Mucosa of rectum (tissue), 2 donors: ENCODE measurements at regions not wholly inside any gene's neighbourhood (a gene's known extent, or its start where the extent isn't known, plus 50 kb on each side); places are given as distances from the start of the nearest gene placed in this dataset.
"Not testable (repeated sequence)": the region's sequence is repeated elsewhere in the genome, so short reads cannot be mapped to it uniquely, and the experiment has no call there.

ENCODE experiments used
- H3K27ac ChIP-seq, 2 donors: one replicate each; pipeline ENCODE4 v1.7.0; 2013; ENCODE audit warnings: inconsistent platforms in 2 of 2, low read depth in 2 of 2, low read length in 2 of 2
- H3K27me3 ChIP-seq, 2 donors: one replicate each; pipeline ENCODE4 v1.7.0; 2013; ENCODE audit warnings: low read length in 2 of 2; ENCODE audit not compliant: control insufficient read depth in 2 of 2, insufficient read depth in 2 of 2
- H3K36me3 ChIP-seq, 2 donors: one replicate each; pipeline ENCODE4 v1.7.0; 2013; ENCODE audit warnings: low read length in 2 of 2; ENCODE audit not compliant: control insufficient read depth in 2 of 2, insufficient read depth in 2 of 2
- H3K4me1 ChIP-seq, 2 donors: one replicate each; pipeline ENCODE4 v1.7.0; 2013; ENCODE audit warnings: low read length in 2 of 2, mild to moderate bottlenecking in 1 of 2; ENCODE audit not compliant: control insufficient read depth in 2 of 2, insufficient read depth in 2 of 2
- H3K4me3 ChIP-seq, 2 donors: one replicate each; pipeline ENCODE4 v1.7.0; 2013; ENCODE audit warnings: low read length in 2 of 2
- H3K9ac ChIP-seq, 2 donors: one replicate each; pipeline ENCODE4 v1.7.0; 2013; ENCODE audit warnings: low read length in 2 of 2, low read depth in 1 of 2, mild to moderate bottlenecking in 1 of 2
- H3K9me3 ChIP-seq, 2 donors: one replicate each; pipeline ENCODE4 v1.7.0; 2013; ENCODE audit warnings: low read length in 2 of 2; ENCODE audit not compliant: control insufficient read depth in 2 of 2
- donor health status: healthy.
- donor health status: Normal muscosa, but diverticular disease.

DNA sequence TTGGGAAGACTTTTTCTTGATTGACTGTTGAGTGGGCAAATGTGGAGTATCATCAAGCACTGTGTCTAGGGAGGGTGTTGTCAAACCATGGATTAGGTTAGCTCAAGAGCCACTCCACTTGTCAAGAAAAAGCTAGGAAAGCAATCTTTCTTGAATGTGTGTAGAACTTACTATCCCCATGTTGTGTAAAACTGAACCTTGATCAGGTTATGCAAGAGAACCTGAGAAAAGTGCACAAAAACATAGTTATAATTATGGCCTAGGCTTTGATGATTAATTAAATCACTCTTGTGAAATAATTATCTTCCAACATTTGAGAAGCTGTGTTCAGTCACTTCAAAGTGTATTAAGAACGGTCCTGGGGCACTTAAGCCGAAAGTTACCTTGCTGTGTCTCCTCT lies 238.2 kb upstream of the OBI1 start:
- no peak overlapping the region for H3K27ac ChIP-seq
- no peaks in the 10 kb centered on the region for H3K4me1 ChIP-seq
- no peaks in the 10 kb centered on the region for H3K27me3 ChIP-seq
- H3K9ac ChIP-seq: no peak overlapping the region
- no peaks in the 10 kb centered on the region for H3K9me3 ChIP-seq
- no peaks in the 10 kb centered on the region for H3K36me3 ChIP-seq
- no peak overlapping the region for H3K4me3 ChIP-seq

DNA sequence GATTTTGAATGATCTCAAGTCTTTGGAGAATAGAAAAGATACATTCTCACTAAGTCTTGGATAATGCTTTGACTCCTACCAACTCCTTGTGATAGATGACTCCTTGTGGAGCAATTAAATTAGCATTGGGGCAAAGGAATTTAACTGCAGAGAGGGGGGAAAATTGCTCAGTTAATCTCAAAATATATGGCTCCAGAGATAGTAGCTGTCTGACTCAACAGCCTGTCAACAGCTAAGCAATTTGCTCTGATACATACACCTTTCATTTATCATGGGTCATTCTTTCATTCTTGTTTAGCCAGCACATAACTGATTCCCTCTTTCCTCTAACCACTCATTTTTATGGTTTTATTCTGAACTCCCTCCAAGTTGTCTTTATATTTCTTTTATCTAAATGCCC lies 225.6 kb upstream of the OBI1 start:
- Histone ChIP-seq H3K4me3 (no peak overlapping the region), H3K27me3 (no peaks in the 10 kb centered on the region), H3K4me1 (no peaks in the 10 kb centered on the region), H3K27ac (no peak overlapping the region), H3K9me3 (no peaks in the 10 kb centered on the region), H3K36me3 (no peaks in the 10 kb centered on the region), H3K9ac (no peak overlapping the region)

DNA sequence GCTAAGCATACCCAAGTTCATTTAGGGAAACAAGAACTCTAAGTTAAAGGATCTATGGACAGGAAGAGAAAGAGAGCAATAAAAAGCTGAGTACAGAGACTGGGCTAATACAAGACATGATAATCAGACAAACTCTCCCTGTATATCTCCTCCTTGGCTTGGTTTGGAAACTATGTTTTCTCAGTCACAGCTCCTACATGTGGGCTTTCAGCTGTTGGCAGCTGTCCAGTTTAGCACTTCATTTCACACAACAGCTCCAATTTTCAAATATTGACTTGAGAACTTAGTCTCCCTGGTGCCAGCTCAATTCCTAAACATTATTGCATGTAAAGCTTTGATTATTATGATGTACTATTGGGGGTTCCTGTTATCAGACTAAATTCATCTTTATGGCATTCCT lies 222.8 kb upstream of the OBI1 start:
- Histone ChIP-seq H3K27ac (no peak overlapping the region), H3K4me1 (no peaks in the 10 kb centered on the region), H3K27me3 (no peaks in the 10 kb centered on the region), H3K4me3 (no peak overlapping the region), H3K36me3 (no peaks in the 10 kb centered on the region), H3K9me3 (no peaks in the 10 kb centered on the region), H3K9ac (no peak overlapping the region)

DNA sequence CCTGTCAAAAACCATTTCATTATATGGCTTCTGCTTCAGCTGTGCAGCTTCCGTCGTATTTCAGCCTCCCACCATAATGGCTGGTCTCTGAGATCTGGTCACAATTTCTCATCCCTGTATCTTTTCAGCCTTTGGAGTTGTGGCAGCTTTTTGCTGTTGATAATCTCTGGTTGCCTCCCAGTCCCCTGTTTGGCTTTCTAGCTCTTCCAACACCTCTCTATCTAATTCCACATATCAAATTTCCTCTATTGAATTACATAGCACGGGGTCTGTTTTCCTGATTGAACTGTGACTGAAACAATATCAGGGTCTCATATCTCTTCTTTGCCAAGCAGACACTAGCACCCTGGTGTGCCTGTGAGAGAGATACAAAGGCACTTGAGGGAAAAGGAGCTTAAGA lies 222.1 kb upstream of the OBI1 start:
- Histone ChIP-seq H3K9me3 (no peaks in the 10 kb centered on the region), H3K9ac (no peak overlapping the region), H3K4me3 (no peak overlapping the region), H3K36me3 (no peaks in the 10 kb centered on the region), H3K4me1 (no peaks in the 10 kb centered on the region), H3K27me3 (no peaks in the 10 kb centered on the region), H3K27ac (no peak overlapping the region)

DNA sequence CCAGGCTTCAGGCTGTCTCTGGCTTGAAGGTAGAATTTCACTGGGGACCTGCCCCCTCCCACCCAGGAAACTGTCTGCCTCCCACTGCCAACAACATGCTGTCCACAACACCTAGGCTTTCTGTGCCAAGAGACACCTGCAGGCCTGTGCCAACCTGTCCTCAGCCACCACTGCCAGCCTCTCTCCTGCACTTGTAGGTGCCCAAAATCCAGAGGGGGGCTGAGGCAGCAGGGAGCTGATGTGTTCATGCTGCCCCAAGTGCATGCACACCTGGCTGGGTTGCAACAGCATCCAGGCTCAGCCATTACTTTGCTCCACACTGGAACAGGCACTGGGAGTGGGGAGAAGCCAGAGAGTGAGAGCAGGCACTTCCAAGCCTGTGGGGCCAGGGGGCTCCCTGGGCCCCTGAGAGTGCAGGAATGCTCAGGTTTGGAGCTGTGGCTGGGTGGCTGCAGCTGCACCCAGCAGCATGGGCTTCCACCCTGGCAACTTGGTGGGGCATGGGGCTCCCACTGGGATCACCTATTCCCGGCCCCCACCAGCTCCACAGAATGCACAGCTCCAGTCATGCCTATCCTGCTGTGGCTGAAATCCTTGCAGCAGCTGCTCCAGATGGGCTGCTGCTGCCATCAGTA lies 218.1 kb upstream of the OBI1 start:
- no peak overlapping the region for H3K9ac ChIP-seq
- no peaks in the 10 kb centered on the region for H3K9me3 ChIP-seq
- no peaks in the 10 kb centered on the region for H3K36me3 ChIP-seq
- H3K27ac ChIP-seq: no peak overlapping the region
- H3K4me1 ChIP-seq: no peaks in the 10 kb centered on the region
- no peaks in the 10 kb centered on the region for H3K27me3 ChIP-seq
- H3K4me3 ChIP-seq: no peak overlapping the region

DNA sequence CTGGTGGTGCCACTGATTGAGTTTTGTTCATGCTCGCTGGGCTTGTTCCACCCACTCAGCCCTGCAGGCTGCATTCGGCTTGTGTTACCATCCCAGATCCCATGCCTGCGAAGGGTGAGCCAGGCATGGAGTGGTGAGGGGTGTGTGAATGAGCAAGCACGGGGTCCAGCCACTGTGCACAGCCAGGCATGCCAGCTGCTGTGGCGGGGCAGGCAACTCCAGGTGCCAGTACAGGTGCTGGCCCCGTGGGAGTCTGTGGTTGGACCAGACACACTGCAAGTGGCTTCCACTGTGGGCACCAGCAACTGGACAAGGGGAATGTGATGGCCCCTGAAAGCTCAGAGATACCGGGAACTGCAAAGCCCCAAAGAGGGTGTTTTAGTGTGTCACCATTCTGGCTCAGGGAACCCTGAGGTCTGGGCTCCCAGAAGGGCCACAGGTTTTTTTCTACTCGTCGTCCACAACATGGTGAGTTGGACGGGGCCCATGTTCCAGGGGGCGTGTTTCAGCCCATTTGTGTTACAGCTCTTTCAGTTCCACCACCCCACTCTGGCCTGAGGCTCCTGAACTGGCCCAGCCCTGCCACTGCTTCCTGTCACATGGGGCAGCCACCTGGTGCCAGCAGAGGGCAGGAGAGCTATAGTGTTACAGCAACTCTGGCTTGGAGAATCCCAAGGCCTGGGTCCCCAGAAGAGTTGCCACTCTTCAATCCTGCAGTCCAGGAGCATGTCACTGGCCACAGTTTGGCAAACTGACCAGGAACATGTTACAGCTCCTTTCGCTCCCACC lies 217.0 kb upstream of the OBI1 start:
- H3K9ac ChIP-seq: no peak overlapping the region
- H3K27ac ChIP-seq: no peak overlapping the region
- no peaks in the 10 kb centered on the region for H3K9me3 ChIP-seq
- no peaks in the 10 kb centered on the region for H3K4me1 ChIP-seq
- no peaks in the 10 kb centered on the region for H3K27me3 ChIP-seq
- no peaks in the 10 kb centered on the region for H3K36me3 ChIP-seq
- H3K4me3 ChIP-seq: no peak overlapping the region

DNA sequence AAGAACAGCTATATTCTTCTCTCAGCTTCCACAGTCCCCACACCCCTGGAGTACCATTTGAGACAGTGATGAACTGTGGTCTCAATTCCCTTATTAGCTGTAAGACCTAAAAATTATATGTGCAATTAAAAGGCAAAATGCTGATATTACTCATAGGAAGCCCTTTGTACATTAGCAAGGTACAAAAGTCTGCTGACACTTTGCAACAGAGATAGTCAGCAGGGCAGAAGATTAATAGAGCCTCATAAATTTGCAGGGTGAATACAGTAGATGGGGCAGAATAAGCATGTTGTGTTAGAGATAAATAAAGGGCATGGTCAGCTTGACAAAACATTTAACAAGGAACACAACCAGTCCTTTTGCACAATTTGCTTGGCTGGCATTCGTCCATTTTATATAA lies 210.0 kb upstream of the OBI1 start:
- Histone ChIP-seq H3K27ac (no peak overlapping the region), H3K4me3 (no peak overlapping the region), H3K9me3 (no peaks in the 10 kb centered on the region), H3K36me3 (no peaks in the 10 kb centered on the region), H3K27me3 (no peaks in the 10 kb centered on the region), H3K9ac (no peak overlapping the region), H3K4me1 (no peaks in the 10 kb centered on the region)

DNA sequence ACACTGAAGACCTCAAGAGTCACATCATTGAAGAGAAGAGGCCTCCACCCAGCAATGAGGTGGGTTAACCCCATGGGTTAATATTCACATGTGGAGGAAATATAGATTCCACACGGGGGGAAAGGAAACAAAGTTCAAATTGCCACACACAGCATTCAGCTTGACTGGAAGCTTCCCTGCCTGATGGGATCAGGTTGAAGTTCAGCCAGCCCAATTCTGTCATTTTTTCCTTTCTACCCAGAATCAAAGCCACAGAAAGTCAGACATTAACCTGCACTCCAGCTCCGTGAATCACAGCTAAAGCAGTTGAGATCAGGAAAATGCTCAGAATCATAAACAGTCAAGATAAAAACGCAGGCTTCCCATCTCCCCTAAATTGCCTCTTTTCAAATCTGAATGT lies 208.7 kb upstream of the OBI1 start:
- H3K9ac ChIP-seq: no peak overlapping the region
- no peaks in the 10 kb centered on the region for H3K9me3 ChIP-seq
- no peaks in the 10 kb centered on the region for H3K36me3 ChIP-seq
- H3K4me1 ChIP-seq: no peaks in the 10 kb centered on the region
- H3K4me3 ChIP-seq: no peak overlapping the region
- H3K27ac ChIP-seq: no peak overlapping the region
- no peaks in the 10 kb centered on the region for H3K27me3 ChIP-seq

DNA sequence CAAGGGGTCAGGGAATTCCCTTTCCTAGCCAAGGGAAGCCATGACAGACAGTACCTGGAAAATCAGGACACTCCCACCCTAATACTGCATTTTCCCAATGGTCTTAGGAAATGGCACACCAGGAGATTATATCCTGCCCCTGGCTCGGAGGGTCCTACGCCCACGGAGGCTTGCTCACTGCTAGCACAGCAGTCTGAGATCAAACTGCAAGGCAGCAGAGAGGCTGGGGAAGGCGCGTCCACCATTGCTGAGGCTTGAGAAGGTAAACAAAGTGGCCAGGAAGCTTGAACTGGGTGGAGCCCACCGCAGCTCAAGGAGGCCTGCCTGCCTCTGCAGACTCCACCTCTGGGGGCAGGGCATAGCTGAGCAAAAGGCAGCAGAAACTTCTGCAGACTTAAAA lies 207.1 kb upstream of the OBI1 start:
- not testable (repeated sequence) for H3K36me3 ChIP-seq, H3K4me3 ChIP-seq, H3K27ac ChIP-seq, H3K9ac ChIP-seq, H3K27me3 ChIP-seq, H3K4me1 ChIP-seq, H3K9me3 ChIP-seq

DNA sequence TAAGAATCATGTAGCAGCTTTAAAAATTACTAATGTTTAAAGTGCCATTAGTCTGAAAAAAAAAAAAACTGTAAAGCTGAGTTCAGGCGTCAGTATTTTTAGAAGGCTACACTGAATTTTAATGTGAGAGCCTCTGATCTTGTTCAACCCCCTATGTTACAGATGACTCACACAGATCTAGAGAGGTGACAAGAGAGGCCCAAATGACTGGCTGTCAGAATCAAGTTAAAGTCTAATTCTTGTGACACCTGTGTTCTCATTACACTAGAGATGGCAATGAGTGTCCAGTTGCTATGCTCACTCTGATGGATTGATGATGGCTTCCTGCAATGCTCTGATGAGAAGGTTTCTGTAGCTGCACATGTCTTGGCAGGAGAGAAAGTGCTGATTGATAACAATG lies 203.5 kb upstream of the OBI1 start:
- Histone ChIP-seq H3K9me3 (no peaks in the 10 kb centered on the region), H3K36me3 (no peaks in the 10 kb centered on the region), H3K27ac (no peak overlapping the region), H3K9ac (no peak overlapping the region), H3K4me3 (no peak overlapping the region), H3K4me1 (no peaks in the 10 kb centered on the region), H3K27me3 (no peaks in the 10 kb centered on the region)
